Astrocyte (in vitro differentiated cells and primary cell): ENCODE measurements at regions not wholly inside any gene's neighbourhood (a gene's known extent, or its start where the extent isn't known, plus 50 kb on each side); places are given as distances from the start of the nearest gene placed in this dataset.
"Not testable (repeated sequence)": the region's sequence is repeated elsewhere in the genome, so short reads cannot be mapped to it uniquely, and the experiment has no call there.

Source experiments
- EZH2 ChIP-seq: IDR thresholded peaks from 2 replicates; pipeline ENCODE4 v1.6.1; 2012; ENCODE audit warnings: mild to moderate bottlenecking, low read length, inconsistent platforms; ENCODE audit not compliant: insufficient read depth
- TF ChIP-seq, protein P1 (sequence below): IDR thresholded peaks from 2 replicates; pipeline ENCODE4 v1.5.1; 2011; ENCODE audit warnings: low read depth, mild to moderate bottlenecking, inconsistent platforms, low read length, moderate library complexity; ENCODE audit not compliant: insufficient read depth

GRCh38 chr12:9469956-9470355, 137.8 kb downstream of the KLRB1 start:
- TF ChIP-seq, protein P1, sequence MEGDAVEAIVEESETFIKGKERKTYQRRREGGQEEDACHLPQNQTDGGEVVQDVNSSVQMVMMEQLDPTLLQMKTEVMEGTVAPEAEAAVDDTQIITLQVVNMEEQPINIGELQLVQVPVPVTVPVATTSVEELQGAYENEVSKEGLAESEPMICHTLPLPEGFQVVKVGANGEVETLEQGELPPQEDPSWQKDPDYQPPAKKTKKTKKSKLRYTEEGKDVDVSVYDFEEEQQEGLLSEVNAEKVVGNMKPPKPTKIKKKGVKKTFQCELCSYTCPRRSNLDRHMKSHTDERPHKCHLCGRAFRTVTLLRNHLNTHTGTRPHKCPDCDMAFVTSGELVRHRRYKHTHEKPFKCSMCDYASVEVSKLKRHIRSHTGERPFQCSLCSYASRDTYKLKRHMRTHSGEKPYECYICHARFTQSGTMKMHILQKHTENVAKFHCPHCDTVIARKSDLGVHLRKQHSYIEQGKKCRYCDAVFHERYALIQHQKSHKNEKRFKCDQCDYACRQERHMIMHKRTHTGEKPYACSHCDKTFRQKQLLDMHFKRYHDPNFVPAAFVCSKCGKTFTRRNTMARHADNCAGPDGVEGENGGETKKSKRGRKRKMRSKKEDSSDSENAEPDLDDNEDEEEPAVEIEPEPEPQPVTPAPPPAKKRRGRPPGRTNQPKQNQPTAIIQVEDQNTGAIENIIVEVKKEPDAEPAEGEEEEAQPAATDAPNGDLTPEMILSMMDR, result not testable (repeated sequence)
- not testable (repeated sequence) for TF ChIP-seq EZH2
